ENCODE measurements at regions not wholly inside any gene's neighbourhood (a gene's known extent, or its start where the extent isn't known, plus 50 kb on each side); places are given as distances from the start of the nearest gene placed in this dataset.

DNA sequence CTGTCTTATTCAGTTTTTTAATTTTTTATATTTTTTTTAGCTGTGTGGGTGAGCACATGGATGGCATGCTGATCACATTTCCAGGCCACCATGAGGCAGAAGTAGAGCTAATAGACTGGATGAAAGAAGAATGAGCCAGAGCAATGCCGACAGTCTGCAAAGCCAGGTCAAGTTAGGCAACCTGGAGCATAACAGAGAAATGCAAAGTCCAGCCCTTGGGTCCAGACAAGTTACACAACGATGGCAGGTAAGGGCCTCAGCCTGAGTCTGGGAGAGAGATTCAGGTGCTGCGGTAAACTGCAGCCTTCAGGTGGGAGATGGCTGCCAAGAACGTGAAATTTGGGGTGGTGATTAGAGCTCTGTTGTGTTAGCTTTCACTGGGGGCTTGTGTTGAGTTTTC is 84.0 kb upstream of the CACNA2D3 start:
- TF ChIP-seq, protein P1, sequence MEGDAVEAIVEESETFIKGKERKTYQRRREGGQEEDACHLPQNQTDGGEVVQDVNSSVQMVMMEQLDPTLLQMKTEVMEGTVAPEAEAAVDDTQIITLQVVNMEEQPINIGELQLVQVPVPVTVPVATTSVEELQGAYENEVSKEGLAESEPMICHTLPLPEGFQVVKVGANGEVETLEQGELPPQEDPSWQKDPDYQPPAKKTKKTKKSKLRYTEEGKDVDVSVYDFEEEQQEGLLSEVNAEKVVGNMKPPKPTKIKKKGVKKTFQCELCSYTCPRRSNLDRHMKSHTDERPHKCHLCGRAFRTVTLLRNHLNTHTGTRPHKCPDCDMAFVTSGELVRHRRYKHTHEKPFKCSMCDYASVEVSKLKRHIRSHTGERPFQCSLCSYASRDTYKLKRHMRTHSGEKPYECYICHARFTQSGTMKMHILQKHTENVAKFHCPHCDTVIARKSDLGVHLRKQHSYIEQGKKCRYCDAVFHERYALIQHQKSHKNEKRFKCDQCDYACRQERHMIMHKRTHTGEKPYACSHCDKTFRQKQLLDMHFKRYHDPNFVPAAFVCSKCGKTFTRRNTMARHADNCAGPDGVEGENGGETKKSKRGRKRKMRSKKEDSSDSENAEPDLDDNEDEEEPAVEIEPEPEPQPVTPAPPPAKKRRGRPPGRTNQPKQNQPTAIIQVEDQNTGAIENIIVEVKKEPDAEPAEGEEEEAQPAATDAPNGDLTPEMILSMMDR (conservative IDR thresholded peaks at IDR 0.05), result no peak
- H3K4me3 Mint-ChIP-seq, result no peak overlapping the region
- no peak overlapping the region for H3K27ac Mint-ChIP-seq (ENCODE audit: unreplicated experiment)
- no peaks in the 10 kb centered on the region for H3K9me3 Mint-ChIP-seq
- H3K36me3 Mint-ChIP-seq (ENCODE audit: low read depth), result no peaks in the 10 kb centered on the region
- H3K27me3 Mint-ChIP-seq (ENCODE audit: low read depth), result no peaks in the 10 kb centered on the region
- no peak for DNase-seq (ENCODE audit: low read depth, low spot score)
- no peaks in the 10 kb centered on the region for H3K4me1 Mint-ChIP-seq

DNA sequence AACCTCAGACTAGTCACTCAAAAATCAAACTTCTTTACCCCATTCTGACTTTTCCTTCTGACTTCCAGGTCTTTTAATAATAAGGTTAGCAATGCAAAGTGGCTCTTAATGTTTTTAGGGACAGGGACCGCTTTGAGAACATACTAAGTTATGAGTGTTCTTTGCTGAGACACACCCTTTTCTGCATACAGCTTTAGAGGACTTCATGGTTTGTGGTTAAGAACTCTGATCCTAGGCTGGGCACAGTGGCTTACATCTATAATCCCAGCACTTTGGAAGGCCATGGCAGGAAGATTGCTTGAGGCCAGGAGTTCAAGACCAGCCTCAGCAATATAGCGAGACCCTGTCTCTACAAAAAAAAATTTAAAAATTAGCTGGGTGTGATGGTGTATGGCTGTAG is 85.8 kb upstream of the CACNA2D3 start:
- no peaks in the 10 kb centered on the region for H3K36me3 Mint-ChIP-seq (ENCODE audit: low read depth)
- TF ChIP-seq, protein P1 (conservative IDR thresholded peaks at IDR 0.05), result no peak
- no peak overlapping the region for H3K27ac Mint-ChIP-seq (ENCODE audit: unreplicated experiment)
- no peaks in the 10 kb centered on the region for H3K27me3 Mint-ChIP-seq (ENCODE audit: low read depth)
- H3K4me3 Mint-ChIP-seq, result no peak overlapping the region
- no peaks in the 10 kb centered on the region for H3K9me3 Mint-ChIP-seq
- H3K4me1 Mint-ChIP-seq, result no peaks in the 10 kb centered on the region
- DNase-seq (ENCODE audit: low read depth, low spot score), result no peak

DNA sequence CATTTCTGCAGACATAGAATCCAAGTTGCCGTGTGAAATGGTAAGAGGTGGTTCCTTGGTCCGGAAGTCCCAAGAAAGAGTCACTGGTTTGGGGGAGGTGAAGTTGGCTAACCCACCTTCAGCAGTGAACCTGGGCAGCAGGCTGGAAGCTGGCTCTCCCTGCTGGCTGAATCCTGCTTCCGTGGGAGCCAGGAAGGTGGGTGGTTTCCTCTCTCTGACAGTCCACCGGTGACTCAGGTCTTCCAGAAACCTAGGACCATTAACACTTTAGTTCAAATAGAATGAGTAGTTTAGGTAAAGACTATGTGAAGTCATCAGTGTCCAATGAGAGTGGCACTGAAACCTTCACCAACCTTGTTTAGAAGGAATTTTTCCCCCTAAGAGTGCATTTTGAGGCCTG is 87.4 kb upstream of the CACNA2D3 start:
- DNase-seq (ENCODE audit: low read depth, low spot score), result no peak
- Mint-ChIP-seq H3K27me3 (ENCODE audit: low read depth) (no peaks in the 10 kb centered on the region), H3K4me3 (no peak overlapping the region), H3K4me1 (no peaks in the 10 kb centered on the region), H3K36me3 (ENCODE audit: low read depth) (no peaks in the 10 kb centered on the region), H3K27ac (ENCODE audit: unreplicated experiment) (no peak overlapping the region), H3K9me3 (no peaks in the 10 kb centered on the region)
- TF ChIP-seq, protein P1 (conservative IDR thresholded peaks at IDR 0.05), result no peak

DNA sequence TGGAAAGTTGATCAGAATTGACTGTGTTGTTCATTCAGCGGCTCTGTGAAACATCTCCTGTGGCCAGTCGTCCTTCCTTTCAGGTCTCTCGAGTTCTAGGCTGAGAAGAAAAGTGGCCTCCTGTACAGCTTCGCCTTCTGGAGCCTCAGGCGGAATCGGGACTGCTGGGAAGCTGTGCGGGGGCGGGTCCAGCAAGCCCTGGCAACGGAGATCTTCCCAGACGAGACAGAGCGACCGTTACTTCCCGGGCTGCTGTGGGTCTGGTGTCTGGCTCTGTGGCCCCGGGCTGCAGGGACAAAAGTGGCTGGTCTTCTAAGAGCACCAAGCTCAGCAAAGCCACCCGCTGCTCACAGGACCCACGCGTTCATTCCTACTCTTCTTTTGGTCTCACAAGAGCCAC is 88.6 kb upstream of the CACNA2D3 start:
- no peaks in the 10 kb centered on the region for H3K9me3 Mint-ChIP-seq
- H3K27me3 Mint-ChIP-seq (ENCODE audit: low read depth), result no peaks in the 10 kb centered on the region
- H3K36me3 Mint-ChIP-seq (ENCODE audit: low read depth), result no peaks in the 10 kb centered on the region
- TF ChIP-seq, protein P1 (conservative IDR thresholded peaks at IDR 0.05), result no peak
- no peak for DNase-seq (ENCODE audit: low read depth, low spot score)
- H3K4me1 Mint-ChIP-seq, result no peaks in the 10 kb centered on the region
- no peak overlapping the region for H3K4me3 Mint-ChIP-seq
- no peak overlapping the region for H3K27ac Mint-ChIP-seq (ENCODE audit: unreplicated experiment)

DNA sequence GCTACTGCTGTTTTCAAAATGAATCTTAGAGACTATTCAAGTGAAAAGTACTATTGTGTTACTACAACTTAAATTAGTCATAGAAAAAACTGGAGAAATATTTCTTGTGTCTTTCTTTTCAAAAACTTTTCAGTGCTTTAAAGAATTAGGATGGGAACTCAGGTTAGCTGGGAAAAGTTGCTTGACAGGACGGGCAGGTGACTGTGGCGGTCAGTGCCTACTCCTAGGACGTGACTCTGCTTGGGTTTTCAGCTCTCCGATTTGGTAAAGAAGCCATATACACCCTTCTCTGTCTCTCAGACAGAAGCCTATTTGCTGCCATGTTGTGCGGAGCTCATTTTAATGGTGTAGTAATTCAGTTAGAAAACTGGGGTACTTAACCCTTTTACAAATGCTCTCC is 89.8 kb upstream of the CACNA2D3 start:
- no peaks in the 10 kb centered on the region for H3K4me1 Mint-ChIP-seq
- no peaks in the 10 kb centered on the region for H3K9me3 Mint-ChIP-seq
- no peak for DNase-seq (ENCODE audit: low read depth, low spot score)
- no peaks in the 10 kb centered on the region for H3K36me3 Mint-ChIP-seq (ENCODE audit: low read depth)
- TF ChIP-seq, protein P1 (conservative IDR thresholded peaks at IDR 0.05), result no peak
- H3K4me3 Mint-ChIP-seq, result no peak overlapping the region
- H3K27ac Mint-ChIP-seq (ENCODE audit: unreplicated experiment), result no peak overlapping the region
- H3K27me3 Mint-ChIP-seq (ENCODE audit: low read depth), result no peaks in the 10 kb centered on the region

DNA sequence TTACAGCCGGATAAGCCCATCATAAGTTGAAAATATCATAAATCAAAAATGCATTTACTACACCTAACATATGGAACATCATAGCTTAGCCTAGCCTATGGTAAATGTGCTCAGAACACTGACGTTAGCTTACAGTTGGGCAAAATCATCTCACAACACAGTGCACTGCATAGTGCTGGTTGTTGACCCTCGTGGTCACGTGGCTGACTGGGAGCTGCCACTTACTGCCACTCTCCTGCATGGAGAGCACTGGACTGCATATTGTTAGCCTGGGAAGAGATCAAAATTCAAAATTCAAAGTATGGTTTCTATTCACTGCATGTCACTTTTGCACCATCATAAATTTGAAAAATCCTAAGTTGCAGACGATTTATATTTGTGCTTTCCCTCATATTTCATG is 94.0 kb upstream of the CACNA2D3 start:
- TF ChIP-seq, protein P1 (conservative IDR thresholded peaks at IDR 0.05), result no peak
- Mint-ChIP-seq H3K36me3 (ENCODE audit: low read depth) (peaks cover 3% of the 10 kb centered on the region), H3K27me3 (ENCODE audit: low read depth) (no peaks in the 10 kb centered on the region)

More for the DNA sequence above, 94.0 kb upstream of the CACNA2D3 start:
- Mint-ChIP-seq H3K4me1 (no peaks in the 10 kb centered on the region), H3K27ac (ENCODE audit: unreplicated experiment) (no peak overlapping the region), H3K4me3 (no peak overlapping the region), H3K9me3 (no peaks in the 10 kb centered on the region)
- DNase-seq (ENCODE audit: low read depth, low spot score), result no peak
